ENCODE measurements at regions not wholly inside any gene's neighbourhood (a gene's known extent, or its start where the extent isn't known, plus 50 kb on each side); places are given as distances from the start of the nearest gene placed in this dataset.

DNA sequence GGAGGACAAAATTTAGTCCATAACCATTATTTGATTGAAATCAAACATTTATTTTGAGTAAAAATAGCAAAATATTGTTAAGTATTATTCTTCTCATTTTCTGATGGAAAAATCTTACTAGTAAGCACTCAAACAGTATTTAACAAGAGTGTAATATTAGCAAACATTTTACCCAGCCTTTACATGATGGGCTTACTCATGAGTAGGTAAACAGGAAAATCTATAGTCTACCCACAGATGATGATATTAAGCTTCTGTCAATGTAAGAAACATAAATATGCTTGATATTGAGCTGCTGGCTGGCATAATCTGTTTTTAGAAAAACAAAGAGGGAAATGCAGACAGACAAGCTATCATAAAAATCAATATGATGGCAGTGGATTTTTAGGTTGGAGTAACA, 418.5 kb upstream of the COX7C start:
- no peak for TF ChIP-seq RAD21 (IDR thresholded peaks at IDR 0.05; ENCODE audit: low read depth)
- no peak for TF ChIP-seq CEBPB (IDR thresholded peaks at IDR 0.05)
- TF ChIP-seq YY1 (IDR thresholded peaks at IDR 0.05; ENCODE audit: low read depth): no peak
- no peak for TF ChIP-seq ZBTB7A (IDR thresholded peaks at IDR 0.05; ENCODE audit: low read depth)
- TF ChIP-seq CREB1 (IDR thresholded peaks at IDR 0.05; ENCODE audit: low read depth): no peak
- TF ChIP-seq, protein P1, sequence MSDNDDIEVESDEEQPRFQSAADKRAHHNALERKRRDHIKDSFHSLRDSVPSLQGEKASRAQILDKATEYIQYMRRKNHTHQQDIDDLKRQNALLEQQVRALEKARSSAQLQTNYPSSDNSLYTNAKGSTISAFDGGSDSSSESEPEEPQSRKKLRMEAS (IDR thresholded peaks at IDR 0.05): no peak
- no peak for TF ChIP-seq EP300 (IDR thresholded peaks at IDR 0.05; ENCODE audit: borderline replicate concordance)
